CD4-positive, CD25-positive, alpha-beta regulatory T cell (primary cell): ENCODE measurements at regions not wholly inside any gene's neighbourhood (a gene's known extent, or its start where the extent isn't known, plus 50 kb on each side); places are given as distances from the start of the nearest gene placed in this dataset.

Experiments used
- ATAC-seq, 2 donors: fragments of 150-1000 bp; cut with Tn5 transposase; one replicate each; pipeline ENCODE4 v1.10.0; 2021; ENCODE audit warnings: low read depth in 2 of 2, moderate number of reproducible peaks in 2 of 2, moderate library complexity in 1 of 2
- DNase-seq, 3 donors: peaks; one replicate each; pipeline versions ENCODE4 v3.0.0 to v3.0.0-alpha.2; 2012 to 2022; ENCODE audit warnings: mixed read lengths in 1 of 3
- H3K27ac ChIP-seq: one replicate; pipeline ENCODE4 v1.7.0; 2013; ENCODE audit warnings: mild to moderate bottlenecking, low read length; ENCODE audit not compliant: insufficient read depth, poor library complexity, severe bottlenecking
- H3K27me3 ChIP-seq: one replicate; pipeline ENCODE4 v1.7.0; 2013; ENCODE audit warnings: low read length; ENCODE audit not compliant: control insufficient read depth, insufficient read depth
- H3K36me3 ChIP-seq: one replicate; pipeline ENCODE4 v1.7.0; 2013; ENCODE audit warnings: mild to moderate bottlenecking, low read length, moderate library complexity; ENCODE audit not compliant: control insufficient read depth, insufficient read depth
- H3K4me1 ChIP-seq: 2 replicates; pipeline ENCODE4 v1.7.0; 2013; ENCODE audit warnings: mild to moderate bottlenecking, low read length; ENCODE audit not compliant: insufficient read depth, control insufficient read depth, poor library complexity, severe bottlenecking
- H3K4me3 ChIP-seq: one replicate; pipeline ENCODE4 v1.7.0; 2013; ENCODE audit warnings: low read depth, mild to moderate bottlenecking, low read length, moderate library complexity
- H3K9me3 ChIP-seq, 2 experiments: 1 replicate in 1 of 2; 2 replicates in 1 of 2; pipeline ENCODE4 v1.7.0; 2013; ENCODE audit warnings: low read length in 2 of 2, mild to moderate bottlenecking in 1 of 2, moderate library complexity in 1 of 2; ENCODE audit not compliant: control insufficient read depth in 2 of 2
- H3K27ac Mint-ChIP-seq, 3 donors: one replicate each; pipeline ENCODE4 v1.8.0; 2020 to 2022; ENCODE audit warnings: mild to moderate bottlenecking in 3 of 3, mixed read lengths in 3 of 3, moderate library complexity in 2 of 3
- H3K27me3 Mint-ChIP-seq: one replicate; pipeline ENCODE4 v1.8.0; 2022; ENCODE audit warnings: mild to moderate bottlenecking, mixed read lengths
- H3K36me3 Mint-ChIP-seq: one replicate; pipeline ENCODE4 v1.8.0; 2020; ENCODE audit warnings: mixed read lengths
- H3K4me1 Mint-ChIP-seq, 4 donors: one replicate each; pipeline ENCODE4 v1.8.0; 2020 to 2022; ENCODE audit warnings: mixed read lengths in 4 of 4, mild to moderate bottlenecking in 1 of 4
- H3K4me3 Mint-ChIP-seq, 4 donors: one replicate each; pipeline ENCODE4 v1.8.0; 2020 to 2022; ENCODE audit warnings: mild to moderate bottlenecking in 4 of 4, mixed read lengths in 4 of 4, moderate library complexity in 3 of 4
- H3K9me3 Mint-ChIP-seq, 7 donors: one replicate each; pipeline ENCODE4 v1.8.0; 2020 to 2022; ENCODE audit warnings: mixed read lengths in 7 of 7, mild to moderate bottlenecking in 3 of 7, moderate library complexity in 2 of 7

- H3K36me3 Mint-ChIP-seq: peaks cover 3% of the 10 kb centered on the region
- DNase-seq: no peak
- no peak for ATAC-seq
- H3K4me1 Mint-ChIP-seq: peaks cover 10 to 39% (median 16%) of the 10 kb centered on the region in 4 donors
- H3K27me3 ChIP-seq: peaks cover 6% of the 10 kb centered on the region
- no peak overlapping the region for H3K4me3 Mint-ChIP-seq
- H3K27ac Mint-ChIP-seq: peak overlapping the region in 1 of 3 donors; percentile 92
- H3K9me3 ChIP-seq: peaks cover 9 to 10% of the 10 kb centered on the region in 2 experiments
- H3K27me3 Mint-ChIP-seq: peaks cover 30% of the 10 kb centered on the region
- peaks cover 0 to 10% (median 0%) of the 10 kb centered on the region in 7 donors for H3K9me3 Mint-ChIP-seq
- no peak overlapping the region for H3K4me3 ChIP-seq
- no peaks in the 10 kb centered on the region for H3K36me3 ChIP-seq
- no peak overlapping the region for H3K27ac ChIP-seq
- peaks cover 12% of the 10 kb centered on the region for H3K4me1 ChIP-seq
Measured at GRCh38 chr15:69750253-69750652, 297.6 kb downstream of the RPLP1 start.

GRCh38 chr15:69751147-69751546 lies 298.5 kb downstream of the RPLP1 start:
- H3K9me3 ChIP-seq: peaks cover 9 to 10% of the 10 kb centered on the region in 2 experiments
- peak overlapping the region in 1 of 3 donors; percentile 26 for H3K27ac Mint-ChIP-seq
- peaks cover 3% of the 10 kb centered on the region for H3K27me3 ChIP-seq
- no peaks in the 10 kb centered on the region for H3K36me3 ChIP-seq
- H3K4me3 Mint-ChIP-seq: no peak overlapping the region
- DNase-seq (no peak), ATAC-seq (no peak)
- no peak overlapping the region for H3K4me3 ChIP-seq
- H3K27me3 Mint-ChIP-seq: peaks cover 30% of the 10 kb centered on the region
- H3K9me3 Mint-ChIP-seq: peaks cover 0 to 10% (median 0%) of the 10 kb centered on the region in 7 donors
- peaks cover 21% of the 10 kb centered on the region for H3K4me1 ChIP-seq
- H3K36me3 Mint-ChIP-seq: peaks cover 3% of the 10 kb centered on the region
- H3K27ac ChIP-seq: no peak overlapping the region
- peaks cover 19 to 46% (median 24%) of the 10 kb centered on the region in 4 donors for H3K4me1 Mint-ChIP-seq

GRCh38 chr15:69751566-69751965 lies 298.9 kb downstream of the RPLP1 start:
- peaks cover 23 to 50% (median 27%) of the 10 kb centered on the region in 4 donors for H3K4me1 Mint-ChIP-seq
- no peak overlapping the region for H3K27ac Mint-ChIP-seq
- no peaks in the 10 kb centered on the region for H3K36me3 ChIP-seq
- H3K27me3 ChIP-seq: peaks cover 3% of the 10 kb centered on the region
- H3K9me3 Mint-ChIP-seq: peaks cover 0 to 10% (median 0%) of the 10 kb centered on the region in 7 donors
- peaks cover 3% of the 10 kb centered on the region for H3K36me3 Mint-ChIP-seq
- H3K4me3 Mint-ChIP-seq: no peak overlapping the region
- H3K9me3 ChIP-seq: peaks cover 9 to 10% of the 10 kb centered on the region in 2 experiments
- peaks cover 29% of the 10 kb centered on the region for H3K27me3 Mint-ChIP-seq
- H3K4me1 ChIP-seq: peaks cover 25% of the 10 kb centered on the region
- H3K27ac ChIP-seq: no peak overlapping the region
- ATAC-seq (no peak), DNase-seq (no peak)
- no peak overlapping the region for H3K4me3 ChIP-seq

- Histone ChIP-seq H3K36me3 (no peaks in the 10 kb centered on the region), H3K27me3 (peaks cover 3% of the 10 kb centered on the region), H3K27ac (no peak overlapping the region), H3K4me1 (peaks cover 48% of the 10 kb centered on the region), H3K4me3 (no peak overlapping the region), H3K9me3 (peaks cover 9 to 10% of the 10 kb centered on the region in 2 experiments)
- ATAC-seq (no peak), DNase-seq (no peak)
- peaks cover 24% of the 10 kb centered on the region for H3K27me3 Mint-ChIP-seq
- H3K36me3 Mint-ChIP-seq: peaks cover 3% of the 10 kb centered on the region
- peaks cover 0 to 10% (median 2%) of the 10 kb centered on the region in 7 donors for H3K9me3 Mint-ChIP-seq
- no peak overlapping the region for H3K4me3 Mint-ChIP-seq
- H3K27ac Mint-ChIP-seq: no peak overlapping the region
- H3K4me1 Mint-ChIP-seq: peaks cover 41 to 70% (median 47%) of the 10 kb centered on the region in 4 donors
Measured at GRCh38 chr15:69753867-69754266, 301.2 kb downstream of the RPLP1 start.

- DNase-seq: no peak
- peaks cover 45 to 74% (median 51%) of the 10 kb centered on the region in 4 donors for H3K4me1 Mint-ChIP-seq
- peak overlapping the region in 3 of 4 donors; percentile 8 to 76 (median 31) for H3K4me3 Mint-ChIP-seq
- Histone ChIP-seq H3K36me3 (no peaks in the 10 kb centered on the region), H3K9me3 (peaks cover 10 to 14% of the 10 kb centered on the region in 2 experiments), H3K27me3 (peaks cover 3% of the 10 kb centered on the region), H3K4me3 (no peak overlapping the region), H3K27ac (no peak overlapping the region), H3K4me1 (peaks cover 52% of the 10 kb centered on the region)
- H3K27me3 Mint-ChIP-seq: peaks cover 24% of the 10 kb centered on the region
- H3K36me3 Mint-ChIP-seq: peaks cover 3% of the 10 kb centered on the region
- no peak for ATAC-seq
- H3K9me3 Mint-ChIP-seq: peaks cover 0 to 10% (median 3%) of the 10 kb centered on the region in 7 donors
- H3K27ac Mint-ChIP-seq: no peak overlapping the region
Measured at GRCh38 chr15:69754313-69754712, 301.7 kb downstream of the RPLP1 start.

- Histone ChIP-seq H3K9me3 (peaks cover 18 to 21% of the 10 kb centered on the region in 2 experiments), H3K27ac (no peak overlapping the region), H3K36me3 (no peaks in the 10 kb centered on the region), H3K4me3 (peak overlapping the region; percentile 63), H3K4me1 (peaks cover 67% of the 10 kb centered on the region), H3K27me3 (peaks cover 3% of the 10 kb centered on the region)
- Mint-ChIP-seq H3K27ac (peak overlapping the region; percentile 66 to 85 (median 68)), H3K36me3 (peaks cover 3% of the 10 kb centered on the region), H3K27me3 (peaks cover 18% of the 10 kb centered on the region), H3K9me3 (peaks cover 0 to 10% (median 3%) of the 10 kb centered on the region in 7 donors), H3K4me3 (peak overlapping the region; percentile 76 to 85 (median 80)), H3K4me1 (peaks cover 46 to 79% (median 64%) of the 10 kb centered on the region in 4 donors)
- peak; percentile 53 to 62 for ATAC-seq
- DNase-seq: peak; percentile 40 to 91 (median 55)
Measured at GRCh38 chr15:69755551-69756310, 303.1 kb downstream of the RPLP1 start.

GRCh38 chr15:69756440-69756839 lies 303.8 kb downstream of the RPLP1 start:
- Histone ChIP-seq H3K4me3 (peak overlapping the region; percentile 63), H3K9me3 (peaks cover 18 to 21% of the 10 kb centered on the region in 2 experiments), H3K36me3 (no peaks in the 10 kb centered on the region), H3K4me1 (peaks cover 74% of the 10 kb centered on the region), H3K27me3 (peaks cover 3% of the 10 kb centered on the region), H3K27ac (no peak overlapping the region)
- Mint-ChIP-seq H3K27me3 (peaks cover 24% of the 10 kb centered on the region), H3K9me3 (peaks cover 0 to 10% (median 5%) of the 10 kb centered on the region in 7 donors), H3K4me1 (peaks cover 46 to 83% (median 68%) of the 10 kb centered on the region in 4 donors), H3K27ac (no peak overlapping the region), H3K36me3 (peaks cover 3% of the 10 kb centered on the region), H3K4me3 (peak overlapping the region in 3 of 4 donors; percentile 76 to 85 (median 77))
- ATAC-seq: no peak
- no peak for DNase-seq
